ENCODE measurements at regions not wholly inside any gene's neighbourhood (a gene's known extent, or its start where the extent isn't known, plus 50 kb on each side); places are given as distances from the start of the nearest gene placed in this dataset.

DNA sequence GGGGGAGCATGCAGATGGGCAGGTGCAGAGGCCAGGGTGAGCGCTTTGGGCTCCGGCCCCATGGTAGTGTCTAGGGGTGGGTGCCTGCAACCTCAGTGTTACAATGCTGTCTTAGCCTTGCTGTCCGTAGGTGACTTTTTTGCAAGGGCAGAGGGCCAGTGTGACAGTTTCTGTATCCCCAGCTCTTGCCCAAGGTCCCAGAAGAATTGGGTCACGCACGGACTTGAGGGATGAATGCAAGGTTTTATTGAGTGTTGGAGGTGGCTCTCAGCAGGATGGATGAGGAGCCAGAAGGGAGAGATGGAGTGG lies 492.5 kb downstream of the AGTPBP1 start:
- no peak for FAIRE-seq
- no peak for DNase-seq (ENCODE audit: insufficient read length)
- TF ChIP-seq TAF1 (IDR thresholded peaks at IDR 0.05; ENCODE audit: borderline replicate concordance, low read depth, low read length) (no peak), POLR2AphosphoS5 (IDR thresholded peaks at IDR 0.05; ENCODE audit: low read depth, low read length) (no peak), POLR2A (IDR thresholded peaks at IDR 0.05; ENCODE audit: low read depth, low read length) (no peak)

DNA sequence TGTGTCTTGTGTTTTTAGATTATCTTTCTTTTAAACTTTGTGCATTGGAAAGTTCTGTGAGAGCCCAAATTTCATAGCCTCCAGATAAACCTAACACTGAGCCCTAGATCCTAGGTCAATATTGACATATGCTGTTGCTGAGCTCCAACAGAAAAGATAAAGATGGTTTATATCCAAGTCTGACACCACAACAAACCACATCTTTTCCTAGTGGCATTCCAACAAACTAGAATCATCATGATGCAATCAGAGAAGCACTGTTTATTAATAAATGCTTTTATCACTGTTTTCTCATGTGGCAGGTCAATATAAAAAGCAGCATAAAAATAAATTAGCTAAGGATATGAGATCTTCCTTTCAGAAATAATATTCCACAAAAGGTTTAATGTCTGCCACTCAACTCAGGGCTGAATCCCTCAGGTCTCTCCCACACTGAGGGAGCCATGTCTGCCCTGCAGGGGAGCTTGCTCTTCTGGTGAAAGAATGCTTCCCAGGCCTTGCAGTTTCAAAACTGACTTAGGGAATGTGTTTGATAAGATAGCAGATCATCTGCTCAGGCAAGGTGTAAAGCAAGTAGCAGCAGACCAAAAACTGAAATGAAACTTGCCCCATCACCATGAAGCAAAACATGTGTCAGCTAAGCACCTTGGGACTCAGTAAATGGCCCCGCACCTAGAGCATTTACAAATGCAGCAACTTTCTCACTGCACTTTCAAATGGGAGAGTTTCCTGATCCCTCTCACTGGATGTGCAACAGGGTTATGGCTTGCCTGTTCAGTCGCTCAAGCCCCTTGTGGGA lies 493.0 kb downstream of the AGTPBP1 start:
- no peak for TF ChIP-seq TAF1 (IDR thresholded peaks at IDR 0.05; ENCODE audit: borderline replicate concordance, low read depth, low read length)
- TF ChIP-seq POLR2A (IDR thresholded peaks at IDR 0.05; ENCODE audit: low read depth, low read length): no peak
- TF ChIP-seq POLR2AphosphoS5 (IDR thresholded peaks at IDR 0.05; ENCODE audit: low read depth, low read length): no peak
- FAIRE-seq (no peak), DNase-seq (ENCODE audit: insufficient read length) (no peak)

DNA sequence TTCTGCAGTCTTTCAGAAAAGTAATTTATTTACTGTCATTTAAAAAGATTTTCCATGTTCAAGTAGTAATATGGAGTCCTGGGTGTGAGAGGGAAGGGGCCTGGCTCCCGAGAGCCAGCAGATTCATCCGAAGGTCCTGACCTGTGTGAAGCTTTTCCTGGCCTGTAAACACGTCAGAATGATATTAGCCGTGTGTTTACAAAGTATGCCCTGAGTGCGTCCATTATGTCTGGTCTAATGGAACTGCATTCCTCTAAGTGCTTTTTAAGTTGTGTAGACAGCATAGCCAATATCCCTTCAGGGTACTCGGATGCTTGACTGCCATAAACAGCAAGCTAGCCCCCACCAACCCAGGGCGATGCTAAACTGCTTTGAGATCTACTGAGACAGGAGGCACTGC lies 495.2 kb downstream of the AGTPBP1 start:
- no peak for FAIRE-seq
- TF ChIP-seq POLR2A (IDR thresholded peaks at IDR 0.05; ENCODE audit: low read depth, low read length) (no peak), POLR2AphosphoS5 (IDR thresholded peaks at IDR 0.05; ENCODE audit: low read depth, low read length) (no peak), TAF1 (IDR thresholded peaks at IDR 0.05; ENCODE audit: borderline replicate concordance, low read depth, low read length) (no peak)
- DNase-seq (ENCODE audit: insufficient read length): no peak

DNA sequence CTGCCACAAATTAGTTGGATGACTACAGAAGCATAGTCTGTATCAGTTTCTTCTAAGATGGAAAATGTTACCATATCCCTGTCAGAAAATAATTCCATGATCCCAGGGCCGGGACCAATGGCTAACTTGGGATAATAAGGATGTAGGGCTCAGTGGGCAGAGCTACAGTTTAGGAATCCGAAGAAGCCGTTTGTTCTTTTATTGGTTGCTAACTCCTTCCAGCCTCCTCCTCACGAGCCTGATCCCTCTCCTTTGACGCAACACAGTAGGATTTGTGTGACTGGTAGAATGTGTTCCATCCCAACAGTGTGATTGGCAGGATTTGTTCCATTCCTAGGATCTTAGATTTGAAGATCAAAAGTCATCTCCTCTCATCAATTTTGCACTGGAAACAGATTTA lies 496.9 kb downstream of the AGTPBP1 start:
- DNase-seq (ENCODE audit: insufficient read length): no peak
- TF ChIP-seq TAF1 (IDR thresholded peaks at IDR 0.05; ENCODE audit: borderline replicate concordance, low read depth, low read length) (no peak), POLR2AphosphoS5 (IDR thresholded peaks at IDR 0.05; ENCODE audit: low read depth, low read length) (no peak), POLR2A (IDR thresholded peaks at IDR 0.05; ENCODE audit: low read depth, low read length) (no peak)
- no peak for FAIRE-seq

DNA sequence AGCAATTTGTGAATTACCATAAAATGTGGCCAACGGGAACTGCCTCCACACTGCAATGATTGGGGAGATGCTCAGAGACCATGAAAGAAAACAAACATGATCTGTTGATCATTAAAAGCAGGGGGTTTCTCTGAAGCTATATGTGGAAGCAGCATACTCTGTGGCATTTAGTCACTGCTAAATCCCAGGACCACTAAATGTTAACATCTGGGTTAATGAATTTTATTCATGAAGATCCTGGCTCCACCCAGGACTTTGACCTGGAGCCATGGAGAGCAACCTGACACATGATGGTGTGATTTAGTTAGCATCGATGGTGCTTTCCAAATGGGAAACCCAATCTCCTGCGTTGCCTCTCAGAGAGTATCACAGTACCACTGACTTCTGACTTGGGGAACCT lies 497.8 kb downstream of the AGTPBP1 start:
- no peak for FAIRE-seq
- no peak for DNase-seq (ENCODE audit: insufficient read length)
- TF ChIP-seq TAF1 (IDR thresholded peaks at IDR 0.05; ENCODE audit: borderline replicate concordance, low read depth, low read length) (no peak), POLR2AphosphoS5 (IDR thresholded peaks at IDR 0.05; ENCODE audit: low read depth, low read length) (no peak), POLR2A (IDR thresholded peaks at IDR 0.05; ENCODE audit: low read depth, low read length) (no peak)

DNA sequence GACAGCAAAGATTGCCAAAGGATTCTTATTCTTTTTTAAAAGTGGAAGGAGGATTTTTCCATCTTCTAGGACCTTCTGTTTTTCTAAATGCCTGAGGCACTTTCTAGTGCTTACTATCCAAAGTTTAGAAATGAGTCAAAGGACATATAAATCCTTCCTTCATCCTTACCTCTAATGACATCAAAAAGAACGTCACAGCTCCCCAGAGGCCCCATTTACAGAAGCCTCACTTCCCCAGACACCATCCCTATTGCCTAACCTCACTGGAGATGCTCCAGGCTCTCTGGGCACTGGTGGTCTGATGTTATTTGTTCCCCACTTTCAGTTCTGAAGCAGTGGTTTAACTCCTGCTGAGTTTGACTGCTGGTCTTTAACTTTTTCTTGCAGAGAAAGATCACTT lies 504.3 kb downstream of the AGTPBP1 start:
- DNase-seq (ENCODE audit: insufficient read length) (no peak), FAIRE-seq (no peak)
- TF ChIP-seq TAF1 (IDR thresholded peaks at IDR 0.05; ENCODE audit: borderline replicate concordance, low read depth, low read length) (no peak), POLR2A (IDR thresholded peaks at IDR 0.05; ENCODE audit: low read depth, low read length) (no peak), POLR2AphosphoS5 (IDR thresholded peaks at IDR 0.05; ENCODE audit: low read depth, low read length) (no peak)

DNA sequence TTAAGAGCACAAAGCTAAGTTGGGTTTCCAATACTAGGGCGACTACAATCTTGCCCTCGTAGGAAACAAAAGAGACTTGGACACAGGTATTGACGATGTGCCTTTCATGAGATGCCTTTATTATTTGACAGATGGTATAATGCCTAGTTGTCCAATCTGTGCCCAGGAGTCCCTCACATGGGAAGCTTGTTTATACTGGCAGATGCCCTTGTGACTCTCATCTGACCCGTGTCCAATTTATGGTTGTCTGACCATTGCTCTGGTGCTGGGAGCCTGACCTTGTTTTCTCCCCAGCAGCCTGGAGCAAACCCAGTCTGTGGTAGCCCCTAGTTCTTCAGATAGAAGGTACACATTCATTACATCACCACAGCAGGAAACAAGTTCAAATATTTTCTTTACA lies 511.7 kb downstream of the AGTPBP1 start:
- DNase-seq (ENCODE audit: insufficient read length) (no peak), FAIRE-seq (no peak)
- no peak for TF ChIP-seq TAF1 (IDR thresholded peaks at IDR 0.05; ENCODE audit: borderline replicate concordance, low read depth, low read length)
- TF ChIP-seq POLR2A (IDR thresholded peaks at IDR 0.05; ENCODE audit: low read depth, low read length): no peak
- TF ChIP-seq POLR2AphosphoS5 (IDR thresholded peaks at IDR 0.05; ENCODE audit: low read depth, low read length): no peak

DNA sequence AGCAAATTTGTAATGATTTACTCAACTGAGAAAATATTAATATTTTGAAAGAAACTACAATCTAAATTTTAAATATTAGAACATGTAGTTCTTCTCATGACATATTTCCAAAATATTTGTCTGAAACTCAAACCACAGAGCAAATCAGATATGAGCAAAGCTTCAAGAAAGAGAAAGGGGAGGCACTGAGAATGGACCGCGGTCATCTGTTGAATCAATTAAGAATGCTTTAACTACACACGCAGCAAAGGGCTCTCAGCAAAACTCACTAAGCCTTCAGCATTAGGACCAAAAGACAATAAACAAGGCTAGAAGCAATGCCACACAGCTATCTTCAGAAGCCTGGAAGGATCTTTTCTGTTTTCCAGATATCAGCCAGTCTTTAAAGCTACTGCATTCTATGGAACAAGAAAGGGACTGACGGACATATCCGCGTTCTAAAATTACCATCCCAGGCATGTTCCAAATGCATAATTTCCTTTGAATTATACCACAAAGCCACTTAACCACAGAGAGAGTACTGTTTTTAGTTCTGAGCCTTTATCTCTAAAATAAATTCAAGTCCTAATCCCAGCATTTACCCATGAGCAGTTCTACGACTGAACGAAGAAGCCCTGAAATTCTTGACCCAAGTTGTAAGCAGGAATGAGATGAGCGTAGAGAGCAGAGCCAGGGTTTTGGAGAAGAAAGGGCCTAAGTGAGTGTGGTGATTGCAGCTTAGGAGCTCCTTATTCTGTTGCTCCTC lies 513.5 kb downstream of the AGTPBP1 start:
- DNase-seq (ENCODE audit: insufficient read length): no peak
- TF ChIP-seq POLR2AphosphoS5 (IDR thresholded peaks at IDR 0.05; ENCODE audit: low read depth, low read length): no peak
- TF ChIP-seq POLR2A (IDR thresholded peaks at IDR 0.05; ENCODE audit: low read depth, low read length): no peak
- no peak for TF ChIP-seq TAF1 (IDR thresholded peaks at IDR 0.05; ENCODE audit: borderline replicate concordance, low read depth, low read length)
- no peak for FAIRE-seq

DNA sequence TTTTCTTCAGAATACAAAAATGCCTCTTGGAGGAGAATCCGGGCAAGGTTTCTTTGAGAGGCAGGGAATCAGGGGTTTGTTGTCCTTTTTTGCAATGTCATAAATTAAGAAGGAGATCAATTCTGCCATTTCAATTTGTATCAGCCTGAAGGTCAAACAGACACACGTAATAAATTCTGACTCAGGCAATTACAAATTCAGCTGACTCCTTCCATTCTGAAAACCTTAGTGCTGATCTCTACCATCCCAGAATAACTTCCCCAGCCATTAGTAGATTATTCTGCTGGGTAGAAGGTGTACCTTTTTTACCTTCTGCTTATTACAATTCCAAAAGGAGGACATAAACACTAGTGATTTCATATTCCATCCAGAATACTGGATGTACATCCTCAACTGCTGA lies 516.6 kb downstream of the AGTPBP1 start:
- no peak for FAIRE-seq
- DNase-seq (ENCODE audit: insufficient read length): no peak
- TF ChIP-seq POLR2AphosphoS5 (IDR thresholded peaks at IDR 0.05; ENCODE audit: low read depth, low read length) (no peak), TAF1 (IDR thresholded peaks at IDR 0.05; ENCODE audit: borderline replicate concordance, low read depth, low read length) (no peak), POLR2A (IDR thresholded peaks at IDR 0.05; ENCODE audit: low read depth, low read length) (no peak)

DNA sequence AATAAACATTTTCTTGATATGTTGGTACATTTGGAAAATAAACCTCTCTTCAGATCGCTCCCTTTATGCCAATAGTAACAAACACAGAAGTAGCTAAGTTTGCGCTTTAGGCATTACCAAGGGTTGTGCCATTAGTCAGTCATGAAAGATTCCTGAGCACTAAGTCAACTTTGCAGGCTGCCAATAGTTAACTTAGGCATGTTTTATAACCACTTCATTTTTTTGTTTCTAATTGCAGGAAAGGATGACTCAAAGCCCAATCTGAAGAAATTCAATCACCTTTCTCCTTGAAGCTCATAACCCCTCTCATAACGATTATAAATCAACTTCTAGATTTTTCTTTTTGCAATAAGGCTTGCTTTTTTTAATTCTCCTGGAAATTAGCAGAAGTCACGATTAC lies 517.0 kb downstream of the AGTPBP1 start:
- no peak for FAIRE-seq
- no peak for DNase-seq (ENCODE audit: insufficient read length)
- no peak for TF ChIP-seq TAF1 (IDR thresholded peaks at IDR 0.05; ENCODE audit: borderline replicate concordance, low read depth, low read length)
- no peak for TF ChIP-seq POLR2AphosphoS5 (IDR thresholded peaks at IDR 0.05; ENCODE audit: low read depth, low read length)
- no peak for TF ChIP-seq POLR2A (IDR thresholded peaks at IDR 0.05; ENCODE audit: low read depth, low read length)

DNA sequence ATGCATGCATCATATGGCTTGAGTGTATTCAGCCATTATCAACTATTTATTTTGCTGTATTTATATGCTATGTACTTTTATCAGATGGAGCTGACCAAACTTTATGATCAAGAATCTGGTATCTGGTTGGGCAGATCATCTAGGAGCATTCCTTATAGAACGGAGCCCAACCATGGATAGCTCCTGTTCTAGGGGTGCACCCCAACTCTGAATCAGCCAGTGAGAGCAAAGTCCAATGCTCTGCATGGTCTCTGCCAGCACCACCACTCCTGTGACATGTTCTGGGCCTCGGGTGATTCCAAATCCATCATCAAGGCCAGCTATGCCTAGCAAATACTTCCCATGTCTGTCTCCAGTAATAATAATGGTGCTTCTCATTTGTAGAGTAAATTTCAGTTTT lies 517.5 kb downstream of the AGTPBP1 start:
- no peak for DNase-seq (ENCODE audit: insufficient read length)
- TF ChIP-seq TAF1 (IDR thresholded peaks at IDR 0.05; ENCODE audit: borderline replicate concordance, low read depth, low read length): no peak
- no peak for TF ChIP-seq POLR2A (IDR thresholded peaks at IDR 0.05; ENCODE audit: low read depth, low read length)
- no peak for TF ChIP-seq POLR2AphosphoS5 (IDR thresholded peaks at IDR 0.05; ENCODE audit: low read depth, low read length)
- FAIRE-seq: no peak
